ENCODE measurements at regions not wholly inside any gene's neighbourhood (a gene's known extent, or its start where the extent isn't known, plus 50 kb on each side); places are given as distances from the start of the nearest gene placed in this dataset.
"Not testable (repeated sequence)": the region's sequence is repeated elsewhere in the genome, so short reads cannot be mapped to it uniquely, and the experiment has no call there.

DNA sequence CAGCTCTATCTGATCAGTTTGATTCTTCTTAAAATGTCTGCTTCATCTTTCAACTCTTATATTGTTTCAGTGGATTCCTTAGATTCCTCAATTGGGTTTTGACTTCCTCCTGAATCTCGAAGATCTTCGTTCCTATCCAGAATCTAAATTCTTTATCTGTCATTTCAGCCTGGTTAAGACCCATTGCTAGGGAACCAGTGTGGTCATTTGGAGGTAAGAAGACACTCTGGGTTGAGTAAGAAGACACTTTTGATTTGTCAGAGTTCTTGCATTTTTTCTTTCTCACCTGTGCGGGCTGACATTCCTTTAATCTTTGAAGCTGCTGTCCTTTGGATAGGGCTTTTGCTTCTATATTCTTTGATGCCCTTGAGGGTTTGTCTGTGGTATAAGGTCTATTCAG lies 291.9 kb downstream of the SLC7A11 start:
- no peak for DNase-seq

DNA sequence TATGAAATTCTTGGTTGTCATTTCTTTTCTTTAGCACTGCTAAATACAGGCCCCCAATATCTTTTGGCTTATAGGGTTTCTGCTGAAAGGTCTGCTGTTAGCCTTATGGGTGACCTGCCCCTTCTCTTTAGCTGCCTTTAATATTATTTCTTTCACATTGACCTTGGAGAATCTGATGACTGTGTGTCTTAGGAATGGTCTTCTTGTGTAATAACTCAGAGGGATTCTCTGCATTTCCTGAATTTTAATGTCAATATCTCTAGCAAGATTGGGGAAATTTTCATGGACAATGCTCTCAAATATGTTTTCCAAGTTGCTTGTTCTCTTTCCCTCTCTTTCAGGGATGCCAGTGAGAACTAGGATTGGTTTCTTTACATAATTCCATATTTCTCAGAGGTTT lies 292.4 kb downstream of the SLC7A11 start:
- DNase-seq, result no peak

DNA sequence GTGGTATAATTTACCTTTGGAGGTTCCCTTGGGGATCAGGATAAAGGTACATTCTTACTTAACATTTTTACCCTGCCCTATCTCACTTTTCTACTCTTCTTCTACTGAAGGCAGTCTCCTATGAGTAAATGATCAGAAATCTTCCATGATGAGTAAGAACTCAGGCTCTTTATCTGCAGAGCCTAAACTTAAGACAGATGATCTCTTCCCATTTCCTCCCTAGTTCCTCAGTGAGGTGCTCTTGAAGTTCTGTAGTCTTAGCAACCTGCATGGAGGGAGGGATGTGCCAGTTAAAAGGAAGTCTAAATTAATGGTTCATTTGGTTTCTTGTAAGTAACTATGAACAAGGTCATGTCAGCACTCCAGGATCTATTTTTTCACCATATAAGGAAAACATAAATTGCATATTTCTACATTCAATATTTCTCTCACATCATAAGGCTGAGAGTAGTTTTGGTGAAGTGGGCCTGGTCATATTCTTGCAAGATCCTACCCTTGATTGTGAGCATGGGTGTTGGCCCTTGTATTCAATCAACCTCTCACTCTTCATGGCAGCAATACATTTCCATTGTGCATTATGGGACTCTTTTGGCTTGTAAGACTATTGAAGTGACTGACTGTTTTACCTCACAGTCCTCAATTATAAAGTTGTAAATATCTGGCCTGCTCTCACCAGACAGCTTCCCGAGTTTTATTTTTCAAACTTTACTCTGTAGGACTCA lies 295.5 kb downstream of the SLC7A11 start:
- DNase-seq, result no peak

DNA sequence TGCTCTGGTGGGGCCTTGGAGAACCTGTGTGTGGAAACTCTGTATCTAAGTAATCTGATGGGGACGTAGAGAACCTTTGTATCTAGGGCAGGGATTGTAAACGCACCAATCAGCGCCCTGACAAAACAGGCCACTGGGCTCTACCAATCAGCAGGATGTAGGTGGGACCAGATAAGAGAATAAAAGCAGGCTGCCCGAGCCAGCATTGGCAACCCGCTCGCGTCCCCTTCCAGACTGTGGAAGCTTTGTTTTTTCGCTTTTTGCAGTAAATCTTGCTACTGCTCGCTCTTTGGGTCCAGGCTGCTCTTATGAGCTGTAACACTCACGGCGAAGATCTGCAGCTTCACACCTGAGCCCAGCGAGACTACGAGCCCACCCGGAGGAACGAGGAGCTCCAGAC lies 299.3 kb downstream of the SLC7A11 start:
- not testable (repeated sequence) for DNase-seq

DNA sequence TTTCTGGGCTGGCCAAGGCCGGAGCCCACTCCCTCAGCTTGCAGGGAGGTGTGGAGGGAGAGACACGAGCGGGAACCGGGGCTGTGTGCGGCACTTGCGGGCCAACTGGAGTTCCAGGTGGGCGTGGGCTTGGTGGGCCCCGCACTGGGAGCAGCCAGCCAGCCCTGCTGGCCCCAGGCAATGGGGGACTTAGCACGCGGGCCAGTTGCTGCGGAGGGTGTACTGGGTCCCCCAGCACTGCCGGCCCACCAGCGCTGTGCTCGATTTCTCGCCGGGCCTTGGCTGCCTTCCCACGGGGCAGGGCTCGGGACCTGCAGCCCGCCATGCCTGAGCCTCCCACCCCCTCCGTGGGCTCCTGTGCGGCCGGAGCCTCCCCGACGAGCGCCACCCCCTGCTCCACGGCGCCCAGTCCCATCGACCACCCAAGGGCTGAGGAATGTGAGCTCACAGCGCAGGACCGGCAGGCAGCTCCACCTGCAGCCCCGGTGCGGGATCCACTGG lies 300.1 kb downstream of the SLC7A11 start:
- not testable (repeated sequence) for DNase-seq

DNA sequence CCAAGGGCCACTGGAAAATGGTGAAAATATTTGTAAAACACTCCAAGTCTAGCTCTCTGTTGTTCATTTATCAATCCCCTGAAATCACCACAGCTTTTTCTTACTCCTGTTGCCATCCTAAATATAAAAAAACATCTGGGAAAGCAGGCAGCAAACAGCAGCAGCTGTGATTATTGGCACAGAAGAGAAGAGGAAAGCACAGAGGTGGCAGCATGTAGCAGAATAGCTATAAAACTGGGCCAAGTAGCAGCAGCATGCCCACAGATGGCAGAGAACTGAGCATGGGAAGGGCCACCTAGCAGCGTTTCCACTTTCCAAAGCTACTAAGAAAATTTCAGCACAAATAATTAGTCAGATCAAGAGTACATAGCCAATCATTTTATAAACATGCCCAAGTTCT lies 307.2 kb downstream of the SLC7A11 start:
- no peak for DNase-seq

DNA sequence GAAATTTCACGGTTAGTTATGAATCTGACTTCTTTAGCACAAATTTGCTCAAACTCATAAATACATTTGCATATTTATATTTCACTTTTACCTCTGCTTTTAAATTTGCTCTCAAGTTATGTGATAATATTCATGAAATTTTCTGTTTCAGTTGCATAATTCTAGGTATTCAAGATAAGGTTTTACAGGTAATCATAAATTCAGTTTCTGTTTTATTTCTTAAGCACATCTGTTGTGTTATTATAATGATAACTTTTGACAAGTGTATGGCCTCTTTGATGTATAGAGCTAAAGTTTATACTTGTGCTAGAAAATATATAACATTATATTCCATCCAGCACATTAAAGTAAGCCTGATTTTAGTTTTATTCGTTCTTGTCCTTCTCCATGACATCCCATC lies 308.1 kb downstream of the SLC7A11 start:
- DNase-seq, result no peak

DNA sequence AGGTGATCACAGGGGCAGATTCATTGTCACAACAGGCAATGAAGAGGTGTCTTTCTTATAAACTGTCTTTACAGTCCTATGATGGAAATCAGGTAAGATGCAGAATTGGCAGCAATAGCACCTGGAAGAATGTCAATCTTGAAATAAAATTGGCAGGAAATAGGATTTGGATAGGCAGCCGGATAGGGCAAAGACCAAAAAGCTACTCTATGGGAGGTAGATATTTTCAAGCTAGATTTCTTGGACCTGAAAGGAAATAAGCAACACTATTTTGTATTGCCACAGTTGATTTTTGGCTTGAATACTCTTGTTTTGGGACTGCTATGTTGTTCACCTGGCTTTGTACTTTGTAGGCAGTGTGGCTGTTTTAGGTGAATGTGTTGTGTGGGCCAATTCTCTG lies 314.2 kb downstream of the SLC7A11 start:
- no peak for DNase-seq

DNA sequence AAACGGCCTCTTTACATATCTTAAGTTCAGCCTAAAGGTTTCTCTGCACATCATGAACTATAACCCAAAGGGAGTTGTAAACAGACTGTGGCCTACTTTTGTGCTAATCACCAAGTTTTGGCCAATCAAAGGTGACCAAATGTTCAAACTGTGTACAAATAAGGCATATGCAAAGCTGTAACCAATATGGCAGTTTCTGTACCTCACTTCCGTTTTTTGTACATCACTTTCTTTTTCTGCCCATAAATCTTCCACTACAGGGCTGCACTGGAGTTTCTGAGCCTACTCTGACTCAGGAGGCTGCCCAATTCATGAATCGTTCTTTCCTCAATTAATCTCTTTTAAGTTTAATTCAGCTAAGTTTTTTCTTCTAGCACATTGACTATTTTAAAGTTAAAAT lies 318.7 kb downstream of the SLC7A11 start:
- DNase-seq, result no peak

DNA sequence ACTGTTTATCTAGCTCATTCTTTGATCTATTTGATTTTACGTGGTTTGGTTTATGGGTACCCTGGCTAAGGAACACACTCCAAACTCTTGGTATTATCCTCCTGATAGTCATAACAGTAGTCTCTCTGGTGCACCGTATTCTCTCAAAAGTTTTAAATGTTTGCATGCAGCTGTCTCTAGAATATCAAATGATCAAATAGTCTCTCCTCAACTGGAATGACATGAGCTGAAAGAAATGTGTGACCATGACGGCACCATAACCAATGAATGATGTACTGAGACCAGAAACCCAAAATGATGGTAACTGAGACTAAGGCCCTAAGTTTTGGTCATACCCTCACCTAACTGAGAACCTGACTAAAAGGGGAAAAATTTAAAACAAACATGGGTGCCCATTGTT lies 319.4 kb downstream of the SLC7A11 start:
- DNase-seq, result no peak

DNA sequence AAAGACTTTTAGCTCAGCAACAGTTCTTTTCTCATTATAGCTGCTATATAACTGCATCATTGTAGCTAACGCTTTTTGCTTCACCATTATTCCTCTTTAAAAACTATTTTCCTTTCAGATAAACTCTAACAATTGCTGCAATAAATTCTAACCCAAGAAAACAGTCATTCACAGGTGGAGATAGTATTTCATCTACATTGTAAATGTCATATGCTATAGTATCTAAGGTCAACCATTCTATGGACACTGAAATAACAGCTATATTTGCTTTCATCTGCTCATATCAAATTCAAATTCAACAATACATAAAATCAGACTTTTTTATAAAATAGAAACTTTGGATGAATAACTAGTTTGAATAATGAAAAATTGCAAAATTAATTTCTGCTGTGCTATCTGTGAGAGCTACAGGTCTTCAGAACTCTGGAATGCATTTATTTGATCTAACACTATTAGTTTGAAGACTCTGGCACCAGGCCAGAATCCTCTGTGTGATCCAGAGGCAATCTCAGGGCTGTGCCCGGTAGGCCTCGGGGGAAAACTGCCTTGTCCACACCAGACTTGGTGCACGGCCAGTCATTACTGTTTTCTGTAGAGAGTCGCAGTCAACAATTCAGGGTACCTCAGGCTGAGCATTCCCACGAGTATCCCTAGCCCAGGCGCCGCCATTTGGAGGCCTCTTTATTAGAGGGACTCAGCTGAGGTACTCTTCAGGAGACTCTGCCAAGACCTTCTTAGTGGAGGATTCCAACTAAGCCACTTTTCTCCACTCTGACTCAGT lies 332.4 kb downstream of the SLC7A11 start:
- no peak for DNase-seq

DNA sequence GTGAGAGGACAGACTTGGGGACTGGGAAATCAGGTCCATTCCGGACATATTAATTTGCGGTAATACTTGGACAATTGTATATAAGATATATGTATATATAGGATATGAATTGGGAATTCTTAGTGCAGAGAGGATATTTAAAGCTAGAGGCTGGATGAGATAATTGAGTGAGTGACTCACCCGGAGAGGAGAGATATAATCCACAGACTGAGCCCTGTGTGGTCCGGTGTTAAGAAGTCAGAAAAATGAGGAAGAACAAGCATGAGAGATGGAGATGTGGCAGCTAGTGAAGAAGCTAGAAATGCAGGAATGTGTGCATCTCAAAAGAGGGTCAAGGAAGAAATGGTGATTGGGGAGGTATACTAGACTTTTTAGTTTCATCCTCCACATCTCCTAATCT lies 336.2 kb downstream of the SLC7A11 start:
- no peak for DNase-seq

DNA sequence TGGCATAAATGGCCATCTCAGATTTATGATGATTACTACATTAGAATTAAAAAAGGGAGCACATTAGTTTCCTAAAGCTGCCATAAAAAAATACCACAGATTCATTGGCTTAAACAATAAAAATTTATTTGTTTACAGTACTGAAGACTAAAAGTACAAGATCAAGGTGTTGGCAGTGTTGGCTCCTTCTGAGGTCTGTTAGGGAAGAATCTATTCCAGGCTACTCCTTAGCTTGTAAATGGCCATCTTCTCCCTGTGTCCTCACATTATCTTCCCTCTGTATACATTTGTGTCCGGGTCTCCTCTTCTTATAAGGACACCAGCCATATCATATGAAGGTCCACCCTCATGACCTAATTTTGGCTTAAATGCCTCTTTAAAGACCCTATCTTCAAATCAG lies 341.0 kb downstream of the SLC7A11 start:
- DNase-seq, result no peak

DNA sequence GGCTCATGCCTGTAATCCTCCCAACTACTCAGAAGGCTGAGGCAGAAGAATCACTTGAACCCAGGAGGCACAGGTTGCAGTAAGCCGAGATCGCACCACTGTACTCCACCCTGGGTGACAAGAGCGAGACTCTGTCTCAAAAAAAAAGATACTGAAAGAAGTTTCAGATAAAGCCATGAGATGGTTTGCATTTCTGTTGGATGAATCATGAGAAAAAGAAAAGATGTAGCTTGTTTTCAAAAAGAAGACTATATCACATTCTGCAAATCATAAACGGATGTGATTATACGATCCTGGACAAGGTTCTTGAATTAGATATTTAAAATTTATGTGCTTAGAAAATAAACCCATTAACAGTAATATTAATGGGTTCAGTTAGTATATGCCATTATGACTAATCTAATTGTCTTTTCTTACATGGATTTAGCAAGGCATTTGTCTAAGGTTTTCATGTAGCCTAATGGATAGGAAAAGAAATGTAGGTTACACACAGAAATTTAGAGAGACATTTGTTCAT lies 345.9 kb downstream of the SLC7A11 start:
- no peak for DNase-seq

DNA sequence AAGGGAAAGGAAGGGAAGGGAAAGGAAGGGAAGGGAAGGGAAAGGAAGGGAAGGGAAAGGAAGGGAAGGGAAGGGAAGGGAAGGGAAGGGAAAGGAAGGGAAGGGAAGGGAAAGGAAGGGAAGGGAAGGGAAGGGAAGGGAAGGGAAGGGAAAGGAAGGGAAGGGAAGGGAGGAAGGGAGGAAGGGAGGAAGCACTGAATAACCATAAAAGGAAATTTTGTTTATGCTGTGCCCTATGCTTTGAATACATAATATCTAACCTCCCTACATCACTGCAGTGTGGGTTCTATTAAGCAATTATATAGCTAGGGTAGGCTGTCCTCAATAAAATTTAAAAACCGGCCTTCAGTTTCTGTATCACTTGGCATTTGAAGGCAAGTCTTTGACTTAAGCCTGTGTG lies 346.6 kb downstream of the SLC7A11 start:
- DNase-seq, result not testable (repeated sequence)

DNA sequence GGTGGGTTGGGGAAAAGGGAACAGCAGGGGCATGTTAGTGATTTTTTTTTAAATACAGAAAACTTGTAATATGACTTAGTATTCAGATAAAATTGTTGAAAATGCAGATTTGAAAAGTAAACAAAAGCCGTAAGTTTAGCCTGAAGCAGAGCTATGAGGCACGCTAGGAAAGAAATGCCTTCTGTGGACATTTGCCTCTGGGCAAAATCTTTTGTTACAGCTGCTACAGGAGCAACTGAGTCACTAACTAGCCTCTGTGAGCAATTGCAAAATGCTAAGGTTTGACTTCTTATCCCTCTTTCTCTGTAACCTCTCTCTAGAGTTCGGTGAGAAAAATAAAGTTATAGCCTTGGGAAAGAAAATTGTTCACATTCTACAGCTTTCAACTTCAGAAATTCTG lies 350.0 kb downstream of the SLC7A11 start:
- DNase-seq, result no peak

DNA sequence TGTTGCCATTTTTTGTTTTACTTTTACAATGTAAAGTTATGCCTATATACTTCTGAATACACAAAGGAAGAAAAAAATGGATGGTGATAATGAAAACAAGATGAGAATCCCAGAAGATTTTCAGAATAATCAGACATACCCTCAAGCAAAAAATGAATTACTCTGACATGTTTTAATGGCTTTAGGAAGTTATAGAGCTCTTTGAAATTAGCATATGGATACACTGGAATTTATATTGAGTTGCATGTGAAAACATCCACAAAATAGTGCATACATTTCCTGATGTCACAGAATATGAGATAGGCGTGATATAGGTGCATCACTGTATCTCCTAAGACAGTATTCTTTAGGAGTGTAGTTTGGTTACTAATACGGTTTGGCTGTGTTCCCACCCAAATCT lies 351.3 kb downstream of the SLC7A11 start:
- DNase-seq, result no peak

DNA sequence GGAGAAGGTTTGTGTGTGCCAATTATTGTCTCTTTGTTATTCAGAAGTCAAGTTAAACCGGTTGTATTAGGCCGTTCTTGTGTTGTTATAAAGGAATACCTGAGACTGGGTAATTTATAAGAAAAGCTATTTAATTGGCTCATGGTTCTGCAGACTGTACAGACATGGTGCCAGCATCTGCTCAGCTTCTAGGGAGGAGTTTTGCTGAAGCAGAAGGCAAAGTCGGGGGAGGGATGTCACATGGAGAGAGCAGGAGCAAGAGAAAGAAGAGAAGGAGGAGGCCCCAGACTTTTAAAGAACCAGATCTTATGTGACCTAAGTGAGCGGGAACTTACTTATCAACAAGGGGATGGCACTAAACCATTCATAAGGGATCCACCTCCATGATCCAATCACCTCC lies 349.3 kb upstream of the PCDH18 start:
- DNase-seq, result no peak

DNA sequence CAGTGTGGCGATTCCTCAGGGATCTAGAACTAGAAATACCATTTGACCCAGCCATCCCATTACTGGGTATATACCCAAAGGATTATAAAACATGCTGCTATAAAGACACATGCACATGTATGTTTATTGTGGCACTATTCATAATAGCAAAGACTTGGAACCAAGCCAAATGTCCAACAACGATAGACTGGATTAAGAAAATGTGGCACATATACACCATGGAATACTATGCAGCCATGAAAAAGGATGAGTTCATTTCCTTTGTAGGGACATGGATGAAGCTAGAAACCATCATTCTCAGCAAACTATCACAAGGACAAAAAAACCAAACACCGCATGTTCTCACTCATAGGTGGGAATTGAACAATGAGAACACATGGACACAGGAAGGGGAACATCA lies 335.8 kb upstream of the PCDH18 start:
- DNase-seq, result not testable (repeated sequence)

DNA sequence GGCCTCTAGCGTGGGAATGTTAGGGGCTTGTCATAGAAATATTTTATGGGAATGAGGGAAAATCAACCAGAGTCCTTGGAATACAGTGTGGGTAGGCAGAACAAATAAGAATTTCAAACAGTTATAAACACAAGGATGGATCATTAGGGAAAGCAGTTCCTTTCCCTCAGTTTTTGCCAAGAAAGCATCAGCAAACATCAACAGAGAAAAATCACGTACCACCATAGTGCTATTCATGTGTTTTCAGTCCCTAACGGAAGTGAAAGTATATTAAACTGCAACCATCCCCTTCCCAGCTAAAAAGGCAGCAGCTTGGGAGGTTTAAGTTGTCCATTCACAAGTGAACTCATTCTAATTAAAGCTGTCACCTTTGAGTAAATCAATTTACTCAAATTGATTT lies 334.4 kb upstream of the PCDH18 start:
- DNase-seq, result no peak

DNA sequence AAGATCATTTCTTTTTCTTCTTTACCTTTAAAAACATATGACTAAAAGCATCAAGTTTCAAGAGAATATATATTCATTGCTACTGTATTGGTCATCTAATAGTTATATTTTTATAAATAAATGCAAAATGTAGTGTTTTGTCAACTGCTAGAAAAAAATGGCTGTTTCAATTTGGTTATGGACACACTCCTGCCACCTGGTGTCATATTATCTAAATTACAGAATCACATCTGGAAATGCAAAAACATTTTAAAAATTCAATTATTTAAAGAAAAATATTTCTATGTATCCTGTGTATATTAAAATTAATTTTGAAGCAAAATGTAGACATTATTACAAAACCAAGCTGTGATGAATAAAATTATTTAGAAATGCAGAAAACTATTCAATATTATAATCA lies 329.4 kb upstream of the PCDH18 start:
- no peak for DNase-seq

DNA sequence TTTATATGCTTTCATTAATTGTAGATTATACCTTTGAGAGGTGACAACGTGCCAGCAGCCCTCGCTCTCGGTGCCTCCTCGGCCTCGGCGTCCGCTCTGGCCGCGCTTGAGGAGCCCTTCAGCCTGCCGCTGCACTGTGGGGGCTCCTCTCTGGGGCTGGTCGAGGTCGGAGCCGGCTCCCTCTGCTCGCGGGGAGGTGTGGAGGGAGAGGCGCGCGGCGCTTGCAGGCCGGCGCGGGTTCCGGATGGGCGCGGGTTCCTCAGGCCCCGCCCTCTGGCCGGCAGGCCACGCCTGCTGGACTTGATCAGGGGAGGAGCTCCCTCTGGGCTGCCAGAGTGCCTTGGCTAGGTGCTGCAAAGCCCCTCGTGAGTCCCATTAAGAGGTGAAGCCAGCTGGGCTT lies 321.1 kb upstream of the PCDH18 start:
- DNase-seq, result no peak

DNA sequence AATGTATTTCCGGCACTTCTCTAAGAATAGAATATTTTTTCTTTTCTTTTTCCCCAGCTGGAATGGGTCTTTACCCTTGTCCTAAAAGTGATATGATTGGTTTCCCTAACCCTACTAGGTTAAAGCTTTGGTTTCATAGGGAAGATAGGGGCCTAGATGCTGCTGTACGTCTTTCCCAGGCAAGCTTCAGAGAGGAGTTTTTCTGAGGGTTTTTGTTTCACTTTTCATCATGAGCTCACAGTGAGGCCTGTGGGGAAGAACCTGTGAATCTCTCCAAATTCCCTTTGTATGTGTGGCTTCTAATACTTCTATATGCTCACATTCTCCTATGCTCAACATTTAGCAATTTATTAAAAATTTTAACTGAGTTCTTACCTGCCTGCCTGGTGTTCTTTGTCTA lies 320.0 kb upstream of the PCDH18 start:
- no peak for DNase-seq

DNA sequence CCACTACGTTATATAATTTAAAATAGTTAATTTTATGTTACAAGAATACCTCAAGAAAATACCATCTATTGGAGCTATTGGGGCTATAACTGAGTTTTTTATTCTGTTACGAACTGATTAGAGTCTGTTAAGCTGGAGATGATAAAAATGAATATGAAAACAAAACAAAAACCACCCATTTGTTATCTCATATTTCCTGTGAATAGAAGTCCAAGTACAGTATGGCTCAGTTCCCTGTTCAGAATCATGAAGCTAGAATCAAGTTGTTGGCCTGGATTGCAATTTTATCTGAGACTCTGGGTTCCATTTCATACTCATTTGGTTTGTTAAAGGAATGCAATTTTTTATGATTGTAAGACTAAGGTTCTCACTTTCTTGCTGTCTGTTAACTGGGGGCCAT lies 319.1 kb upstream of the PCDH18 start:
- no peak for DNase-seq

Data from T-helper 1 cell (primary cell).